Spleen (tissue), 11 donors: ENCODE measurements at regions not wholly inside any gene's neighbourhood (a gene's known extent, or its start where the extent isn't known, plus 50 kb on each side); places are given as distances from the start of the nearest gene placed in this dataset.

Source experiments
- DNase-seq: peaks from one replicate; pipeline ENCODE4 v3.0.0-alpha.2; 2020
- H3K27ac ChIP-seq, 8 donors: fragments of 200-600 bp; sonication (generic) in 7 of 8; 1 replicate in 4 of 8; 2 replicates in 4 of 8; pipeline versions ENCODE4 v1.5.0 to v1.8.0; 2016 to 2021; ENCODE audit warnings: inconsistent platforms in 4 of 8, mild to moderate bottlenecking in 4 of 8, moderate library complexity in 1 of 8
- H3K27me3 ChIP-seq, 7 donors: fragments of 200-600 bp; sonication (generic) in 6 of 7; replicated peaks in 1 of 7; 1 replicate in 4 of 7; 2 replicates in 3 of 7; pipeline versions ENCODE4 v1.5.0 to v1.8.0; 2016 to 2021; ENCODE audit warnings: inconsistent platforms in 3 of 7, mild to moderate bottlenecking in 1 of 7
- H3K36me3 ChIP-seq, 6 donors: fragments of 200-600 bp; sonication (generic) in 5 of 6; 1 replicate in 4 of 6; 2 replicates in 2 of 6; pipeline versions ENCODE4 v1.5.0 to v1.8.0; 2016 to 2021; ENCODE audit warnings: inconsistent platforms in 2 of 6
- H3K4me1 ChIP-seq, 6 donors: fragments of 200-600 bp; sonication (generic) in 5 of 6; 1 replicate in 3 of 6; 2 replicates in 3 of 6; pipeline versions ENCODE4 v1.5.0 to v1.8.0; 2016 to 2021; ENCODE audit warnings: inconsistent platforms in 3 of 6
- H3K4me3 ChIP-seq, 8 donors: fragments of 200-600 bp; sonication (generic) in 7 of 8; 1 replicate in 4 of 8; 2 replicates in 4 of 8; pipeline versions ENCODE4 v1.5.0 to v1.8.0; 2016 to 2021; ENCODE audit warnings: inconsistent platforms in 4 of 8, mild to moderate bottlenecking in 4 of 8, moderate library complexity in 2 of 8
- H3K9me3 ChIP-seq, 8 donors: fragments of 200-600 bp; sonication (generic) in 7 of 8; 1 replicate in 4 of 8; 2 replicates in 4 of 8; pipeline versions ENCODE4 v1.5.0 to v1.8.0; 2016 to 2021; ENCODE audit warnings: inconsistent platforms in 4 of 8
- POLR2A ChIP-seq, 3 donors: fragments of 450-650 bp; IDR thresholded peaks; one replicate each; pipeline ENCODE4 v1.5.1; 2017; ENCODE audit warnings: antibody characterized with exemption in 3 of 3, mild to moderate bottlenecking in 1 of 3
- POLR2AphosphoS5 ChIP-seq, 3 donors: sonication (generic); formaldehyde crosslinking; IDR thresholded peaks; one replicate each; pipeline ENCODE4 v1.5.1; 2017; ENCODE audit warnings: antibody characterized with exemption in 3 of 3
- WGBS, 5 donors: extraction: QIAGEN DNeasy Blood & Tissue Kit in 3 of 5; methylation state at CpG; one replicate each; pipeline versions ENCODE4 v1.1.5 to v1.1.7; 2013 to 2018; 5-methylcytosine and 5-hydroxymethylcytosine counted together
- intact Hi-C: fragments of 100-400 bp; cut with DNase I; formaldehyde crosslinking; loops from one replicate; pipeline ENCODE4 v1.15.0; 2023; ENCODE audit warnings: low total_unique reads
- TF ChIP-seq, protein P1 (sequence below), 11 experiments: fragments of 200-600 bp in 7 of 11; fragments of 450-650 bp in 4 of 11; sonication (generic) in 4 of 11; IDR thresholded peaks in 8 of 11; conservative IDR thresholded peaks in 3 of 11; 1 replicate in 7 of 11; 2 replicates in 4 of 11; pipeline versions ENCODE4 v1.4.0 to v1.8.0; 2016 to 2021; ENCODE audit warnings: antibody characterized with exemption in 11 of 11, inconsistent platforms in 4 of 11, mild to moderate bottlenecking in 1 of 11
- donor health status: healthy with polysubstance abuse.
- donor health status: DM: no; HTN: no; CAD: no; lungs with moderate emphysema.
- donor health status: DM: no; HTN: no; CAD: no.
- donor health status: Bipolar disorder and iron deficiency.
- donor health status: healthy.
- donor health status: DM: no; HTN: no; CAD: no.
- donor health status: DM: yes; HTN: yes; CAD: no.

DNA sequence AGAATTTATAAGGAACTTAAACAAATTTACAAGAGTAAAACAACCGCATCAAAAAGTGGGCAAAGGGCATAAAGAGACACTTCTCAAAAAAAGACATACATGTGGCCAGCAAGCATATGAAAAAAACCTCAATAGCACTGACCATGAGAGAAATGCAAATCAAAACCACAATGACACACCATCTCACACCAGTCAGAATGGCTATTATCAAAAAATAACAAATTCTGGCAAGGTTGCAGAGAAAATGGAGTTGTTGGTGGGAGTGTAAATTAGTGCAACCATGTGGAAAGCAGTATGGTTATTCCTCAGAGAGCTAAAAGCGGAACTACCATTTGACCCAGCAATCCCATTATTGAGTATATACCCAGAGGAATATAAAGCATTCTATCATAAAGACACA lies 866.8 kb upstream of the TENM4 start:
- TF ChIP-seq POLR2AphosphoS5 (IDR thresholded peaks at IDR 0.05), result no peak
- TF ChIP-seq, protein P1, sequence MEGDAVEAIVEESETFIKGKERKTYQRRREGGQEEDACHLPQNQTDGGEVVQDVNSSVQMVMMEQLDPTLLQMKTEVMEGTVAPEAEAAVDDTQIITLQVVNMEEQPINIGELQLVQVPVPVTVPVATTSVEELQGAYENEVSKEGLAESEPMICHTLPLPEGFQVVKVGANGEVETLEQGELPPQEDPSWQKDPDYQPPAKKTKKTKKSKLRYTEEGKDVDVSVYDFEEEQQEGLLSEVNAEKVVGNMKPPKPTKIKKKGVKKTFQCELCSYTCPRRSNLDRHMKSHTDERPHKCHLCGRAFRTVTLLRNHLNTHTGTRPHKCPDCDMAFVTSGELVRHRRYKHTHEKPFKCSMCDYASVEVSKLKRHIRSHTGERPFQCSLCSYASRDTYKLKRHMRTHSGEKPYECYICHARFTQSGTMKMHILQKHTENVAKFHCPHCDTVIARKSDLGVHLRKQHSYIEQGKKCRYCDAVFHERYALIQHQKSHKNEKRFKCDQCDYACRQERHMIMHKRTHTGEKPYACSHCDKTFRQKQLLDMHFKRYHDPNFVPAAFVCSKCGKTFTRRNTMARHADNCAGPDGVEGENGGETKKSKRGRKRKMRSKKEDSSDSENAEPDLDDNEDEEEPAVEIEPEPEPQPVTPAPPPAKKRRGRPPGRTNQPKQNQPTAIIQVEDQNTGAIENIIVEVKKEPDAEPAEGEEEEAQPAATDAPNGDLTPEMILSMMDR (IDR thresholded peaks at IDR 0.05 in 8 of 11, conservative IDR thresholded peaks at IDR 0.05 in 3 of 11), result no peak
- no peak for TF ChIP-seq POLR2A (IDR thresholded peaks at IDR 0.05)
- Histone ChIP-seq H3K9me3 (peaks cover 0 to 31% (median 10%) of the 10 kb centered on the region in 8 donors), H3K4me3 (no peak overlapping the region), H3K27ac (no peak overlapping the region), H3K4me1 (no peaks in the 10 kb centered on the region), H3K36me3 (no peaks in the 10 kb centered on the region), H3K27me3 (no peaks in the 10 kb centered on the region)
- DNase-seq, result no peak
- 87 to 98% (median 88%) methylated on average over 2 of the region's 2 CpGs for WGBS, 5 donors
- intact Hi-C loops, result no loop called here

DNA sequence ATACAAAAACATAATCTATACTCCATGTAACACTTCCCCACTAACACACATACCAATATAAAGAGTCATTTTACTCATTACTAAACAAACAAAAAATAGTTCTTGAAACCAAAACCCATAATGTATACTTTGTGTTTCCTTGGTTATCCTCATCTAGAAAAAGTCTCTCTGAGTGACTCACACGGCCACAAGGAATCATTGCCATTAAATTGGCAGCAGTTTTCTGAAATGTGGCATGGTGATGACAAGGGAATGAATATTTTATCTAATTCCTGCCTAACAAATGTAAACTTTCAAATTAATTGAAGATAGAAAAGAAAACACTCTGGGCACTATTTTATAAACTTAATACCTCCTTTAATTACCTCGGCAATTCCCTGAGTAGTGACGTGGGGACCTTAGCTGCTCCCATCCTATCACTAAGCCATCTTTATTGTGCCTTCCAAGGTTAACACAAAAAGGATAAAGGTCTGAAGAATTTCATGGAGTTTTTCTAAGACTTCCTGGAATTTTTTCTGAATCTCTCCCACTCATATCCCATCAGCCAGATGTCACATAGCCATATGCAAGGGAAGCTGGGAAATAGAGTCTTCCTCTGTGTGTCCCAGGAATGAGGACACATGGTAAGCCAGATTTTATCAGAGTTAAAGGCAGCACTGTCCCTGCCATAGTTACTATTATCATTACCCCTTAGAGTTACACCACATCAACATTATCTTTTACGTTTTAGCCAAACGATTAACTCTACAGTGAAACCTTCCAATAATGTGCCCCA lies 857.2 kb upstream of the TENM4 start:
- no peaks in the 10 kb centered on the region for H3K4me1 ChIP-seq
- no peak overlapping the region for H3K4me3 ChIP-seq
- no peak for DNase-seq
- no peak overlapping the region for H3K27ac ChIP-seq
- TF ChIP-seq POLR2A (IDR thresholded peaks at IDR 0.05) (no peak), POLR2AphosphoS5 (IDR thresholded peaks at IDR 0.05) (no peak)
- TF ChIP-seq, protein P1 (IDR thresholded peaks at IDR 0.05 in 8 of 11, conservative IDR thresholded peaks at IDR 0.05 in 3 of 11), result no peak
- peaks cover 0 to 9% (median 2%) of the 10 kb centered on the region in 8 donors for H3K9me3 ChIP-seq
- no peaks in the 10 kb centered on the region for H3K27me3 ChIP-seq
- intact Hi-C loops, result no loop called here
- 67 to 78% (median 74%) methylated on average over 5 of the region's 5 CpGs for WGBS, 5 donors
- no peaks in the 10 kb centered on the region for H3K36me3 ChIP-seq

DNA sequence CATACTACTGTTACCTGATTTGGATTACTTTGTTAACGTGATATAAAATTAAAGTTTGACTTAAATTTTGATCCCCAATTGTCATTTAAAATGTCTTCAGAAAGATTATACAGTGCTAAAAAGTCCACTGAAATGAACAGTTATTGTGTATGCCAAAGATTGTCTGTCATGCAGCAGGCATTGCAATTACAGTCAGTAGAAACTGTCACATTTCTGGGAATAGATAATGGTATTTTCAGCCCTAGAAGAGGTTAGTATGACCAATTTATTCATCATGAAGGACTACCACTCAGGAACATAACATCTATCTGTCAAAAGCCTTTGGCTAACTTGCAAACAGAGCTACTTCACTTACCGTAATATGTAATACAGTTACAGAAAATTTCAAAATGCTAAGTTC lies 852.5 kb upstream of the TENM4 start:
- Histone ChIP-seq H3K4me3 (no peak overlapping the region), H3K4me1 (no peaks in the 10 kb centered on the region), H3K9me3 (peaks cover 0 to 3% (median 0%) of the 10 kb centered on the region in 8 donors), H3K27ac (no peak overlapping the region), H3K36me3 (no peaks in the 10 kb centered on the region), H3K27me3 (no peaks in the 10 kb centered on the region)
- TF ChIP-seq, protein P1 (IDR thresholded peaks at IDR 0.05 in 8 of 11, conservative IDR thresholded peaks at IDR 0.05 in 3 of 11), result no peak
- TF ChIP-seq POLR2AphosphoS5 (IDR thresholded peaks at IDR 0.05), result no peak
- TF ChIP-seq POLR2A (IDR thresholded peaks at IDR 0.05), result no peak
- 82 to 91% (median 90%) methylated on average over 2 of the region's 2 CpGs for WGBS, 5 donors
- DNase-seq, result no peak
- intact Hi-C loops, result no loop called here

DNA sequence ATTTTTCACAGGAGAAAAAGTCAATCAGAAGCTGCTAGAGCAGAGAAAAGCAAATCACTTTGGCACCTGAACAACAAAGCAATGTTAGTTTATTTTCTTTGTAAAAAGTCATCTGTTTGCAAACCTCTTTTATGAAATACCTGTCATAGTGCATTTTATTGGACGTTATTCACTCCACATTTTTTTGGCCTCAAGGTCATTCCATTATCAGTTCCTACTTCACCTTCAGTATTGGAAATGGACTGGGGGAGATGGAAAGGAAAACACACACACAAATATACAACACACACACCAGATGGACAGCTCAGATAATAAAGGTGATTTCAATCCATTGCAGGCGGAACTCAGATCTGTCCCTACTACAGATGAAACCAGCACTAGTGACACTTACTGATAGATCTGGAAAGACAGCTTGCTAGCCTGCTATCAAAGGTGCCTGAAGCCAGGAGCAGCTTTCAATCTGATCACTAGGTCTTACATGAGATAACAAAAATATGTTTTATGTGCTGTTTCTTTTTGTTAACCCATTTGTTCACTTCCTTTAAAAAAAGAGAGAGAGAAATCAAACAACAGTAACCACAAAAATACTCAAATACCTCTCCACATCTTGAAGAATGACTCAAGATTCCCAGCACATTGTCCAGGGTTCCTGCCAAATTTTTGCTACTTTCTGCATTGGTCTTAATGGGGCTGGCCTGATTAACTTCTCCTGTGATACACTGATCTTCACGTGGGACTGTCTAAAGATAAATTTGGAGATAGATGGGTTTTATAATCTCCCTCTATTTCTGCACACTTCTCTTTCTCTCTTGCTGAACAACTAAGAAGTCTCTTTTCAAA lies 844.3 kb upstream of the TENM4 start:
- Histone ChIP-seq H3K9me3 (peaks cover 0 to 16% (median 0%) of the 10 kb centered on the region in 8 donors), H3K36me3 (no peaks in the 10 kb centered on the region), H3K27ac (no peak overlapping the region), H3K27me3 (no peaks in the 10 kb centered on the region), H3K4me3 (no peak overlapping the region), H3K4me1 (no peaks in the 10 kb centered on the region)
- DNase-seq, result no peak
- no peak for TF ChIP-seq POLR2A (IDR thresholded peaks at IDR 0.05)
- TF ChIP-seq, protein P1 (IDR thresholded peaks at IDR 0.05 in 8 of 11, conservative IDR thresholded peaks at IDR 0.05 in 3 of 11), result no peak
- TF ChIP-seq POLR2AphosphoS5 (IDR thresholded peaks at IDR 0.05), result no peak
- intact Hi-C loops, result no loop called here
- 62 to 77% (median 73%) methylated on average over 3 of the region's 3 CpGs for WGBS, 5 donors
